HG03469 (cell line): ENCODE measurements at regions not wholly inside any gene's neighbourhood (a gene's known extent, or its start where the extent isn't known, plus 50 kb on each side); places are given as distances from the start of the nearest gene placed in this dataset.
A peak's percentile ranks its signal among the peaks of the same experiment; 100 is the strongest.

Source experiments
- ATAC-seq: cut with Tn5 transposase; IDR thresholded peaks from one replicate; pipeline ENCODE4 v1.9.1; 2021; ENCODE audit warnings: mild to moderate bottlenecking, moderate library complexity, moderate number of reproducible peaks; ENCODE audit not compliant: unreplicated experiment

GRCh38 chr9:86545090-86545489, 190.9 kb upstream of the TUT7 start:
- no peak for ATAC-seq

GRCh38 chr9:86541014-86541570, 186.9 kb upstream of the TUT7 start:
- ATAC-seq, result no peak

- ATAC-seq, result no peak
Observed at GRCh38 chr9:86535406-86535915, 181.3 kb upstream of the TUT7 start.

- ATAC-seq, result no peak
Observed at GRCh38 chr9:86534572-86535258, 180.5 kb upstream of the TUT7 start.

GRCh38 chr9:86531971-86532640, 177.9 kb upstream of the TUT7 start:
- no peak for ATAC-seq

GRCh38 chr9:86531273-86531970, 177.2 kb upstream of the TUT7 start:
- no peak for ATAC-seq

GRCh38 chr9:86529496-86530275, 175.5 kb upstream of the TUT7 start:
- ATAC-seq, result no peak

- ATAC-seq, result no peak
Observed at GRCh38 chr9:86526021-86526420, 171.8 kb upstream of the TUT7 start.

- no peak for ATAC-seq
Observed at GRCh38 chr9:86525182-86525581, 171.0 kb upstream of the TUT7 start.

- no peak for ATAC-seq
Observed at GRCh38 chr9:86521977-86522376, 167.8 kb upstream of the TUT7 start.

- ATAC-seq, result no peak
Observed at GRCh38 chr9:86521322-86521721, 167.1 kb upstream of the TUT7 start.

- no peak for ATAC-seq
Observed at GRCh38 chr9:86519066-86519615, 164.9 kb upstream of the TUT7 start.

GRCh38 chr9:86517475-86517874, 163.3 kb upstream of the TUT7 start:
- no peak for ATAC-seq

- no peak for ATAC-seq
Observed at GRCh38 chr9:86516564-86516963, 162.4 kb upstream of the TUT7 start.

GRCh38 chr9:86515221-86515620, 161.0 kb upstream of the TUT7 start:
- no peak for ATAC-seq

- no peak for ATAC-seq
Observed at GRCh38 chr9:86513429-86513828, 159.2 kb upstream of the TUT7 start.

GRCh38 chr9:86512929-86513328, 158.7 kb upstream of the TUT7 start:
- no peak for ATAC-seq

- ATAC-seq, result no peak
Observed at GRCh38 chr9:86511614-86512360, 157.6 kb upstream of the TUT7 start.

GRCh38 chr9:86508208-86508903, 154.1 kb upstream of the TUT7 start:
- peak; percentile 86 for ATAC-seq
